SH-SY5Y (cell line): ENCODE measurements at regions not wholly inside any gene's neighbourhood (a gene's known extent, or its start where the extent isn't known, plus 50 kb on each side); places are given as distances from the start of the nearest gene placed in this dataset.

ENCODE experiments used
- GATA2 ChIP-seq: IDR thresholded peaks from 2 replicates; pipeline ENCODE4 v1.6.1; 2011; ENCODE audit warnings: mild to moderate bottlenecking, low read depth, low read length
- GATA3 ChIP-seq: IDR thresholded peaks from 2 replicates; pipeline ENCODE4 v1.6.1; 2011; ENCODE audit warnings: low read depth, mild to moderate bottlenecking, low read length, moderate library complexity

GRCh38 chr18:78605255-78605654 is 374.4 kb upstream of the SALL3 start:
- no peak for TF ChIP-seq GATA2
- no peak for TF ChIP-seq GATA3
